NCI-H2029 treated with DMSO at 0.1 percent for 48 hours (cell line): ENCODE measurements at regions not wholly inside any gene's neighbourhood (a gene's known extent, or its start where the extent isn't known, plus 50 kb on each side); places are given as distances from the start of the nearest gene placed in this dataset.

ENCODE experiments used
- DNase-seq: peaks from one replicate; lab custom pipeline; 2025; lab: John Stamatoyannopoulos, UW

DNA sequence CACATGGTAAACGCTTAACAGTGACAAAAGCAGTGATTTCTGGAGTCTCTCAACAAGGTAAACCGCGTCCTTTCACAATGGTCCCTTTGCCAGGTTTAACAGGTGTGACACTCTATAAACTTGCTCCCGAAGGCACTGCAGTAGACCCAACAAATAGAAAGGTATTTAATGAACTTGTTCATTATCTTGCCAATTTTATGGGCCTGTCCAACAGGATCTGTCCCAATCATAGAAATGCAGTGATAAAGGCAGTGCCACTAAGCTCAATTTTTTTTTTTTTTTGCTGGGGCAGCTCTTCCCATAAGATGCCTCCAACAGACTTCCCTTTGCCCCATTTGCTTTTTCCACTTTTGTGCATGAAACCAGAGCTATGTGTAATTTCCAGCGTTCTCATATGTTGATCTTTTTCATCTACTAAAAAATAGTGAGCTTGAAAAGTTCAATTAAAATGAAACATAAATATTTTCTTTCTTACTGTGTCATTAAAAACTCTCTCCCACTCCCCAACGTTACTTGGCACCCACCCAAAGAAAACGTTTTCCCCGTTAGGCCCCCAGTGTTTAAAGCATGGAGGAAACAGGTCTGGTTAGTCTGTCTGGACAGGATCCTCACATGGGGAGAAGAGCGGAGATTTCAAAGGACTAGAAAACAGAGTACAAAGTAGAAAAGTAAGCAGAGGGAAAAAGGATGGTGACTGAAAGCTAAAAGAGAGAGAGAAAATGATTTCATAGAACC, 80.9 kb upstream of the SPATA31D4 start:
- no peak for DNase-seq

DNA sequence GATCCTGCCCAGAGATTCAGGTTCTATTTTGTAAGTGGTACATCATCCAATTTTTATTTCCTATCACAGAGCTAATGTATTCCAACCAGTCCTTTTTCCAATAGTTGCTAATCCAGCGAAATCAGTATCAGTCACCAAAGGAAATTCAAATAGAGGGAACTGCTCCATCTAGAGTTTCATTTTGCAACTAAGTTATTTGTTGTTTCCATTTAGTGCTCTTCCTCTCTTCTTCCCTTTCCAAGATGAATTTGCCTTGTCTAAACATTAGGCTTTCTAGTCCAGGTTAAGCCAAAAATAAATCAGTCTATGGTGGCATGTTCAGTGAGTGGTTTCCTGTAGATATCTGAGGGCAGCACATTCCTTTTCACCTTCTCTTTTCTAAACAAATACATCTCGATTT, 79.8 kb upstream of the SPATA31D4 start:
- DNase-seq, result no peak

- DNase-seq, result no peak
These were observed 78.5 kb upstream of the SPATA31D4 start for GRCh38 chr9:81849631-81850259.

DNA sequence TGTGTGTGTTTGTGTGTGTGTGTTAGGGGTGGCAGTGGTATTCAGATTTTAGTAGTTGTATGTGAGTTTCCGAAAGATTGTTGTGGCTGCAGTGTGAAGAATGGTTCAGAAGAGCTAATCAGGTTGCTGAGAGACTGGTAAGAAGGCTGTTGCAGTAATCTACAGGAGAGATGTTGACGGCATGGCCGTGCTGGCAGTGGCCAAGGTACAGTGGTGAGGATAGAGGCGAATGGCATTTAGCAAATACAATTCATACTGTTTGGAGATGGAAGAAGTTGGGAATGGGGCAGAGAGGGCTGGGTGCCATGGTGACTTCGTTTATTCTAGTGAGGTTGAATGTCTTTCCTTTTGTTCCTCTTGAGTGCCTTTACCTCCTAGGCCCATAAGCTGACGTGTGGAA, 77.5 kb upstream of the SPATA31D4 start:
- peak; percentile 93 for DNase-seq

GRCh38 chr9:81851340-81851739, 76.9 kb upstream of the SPATA31D4 start:
- peak; percentile 93 for DNase-seq

DNA sequence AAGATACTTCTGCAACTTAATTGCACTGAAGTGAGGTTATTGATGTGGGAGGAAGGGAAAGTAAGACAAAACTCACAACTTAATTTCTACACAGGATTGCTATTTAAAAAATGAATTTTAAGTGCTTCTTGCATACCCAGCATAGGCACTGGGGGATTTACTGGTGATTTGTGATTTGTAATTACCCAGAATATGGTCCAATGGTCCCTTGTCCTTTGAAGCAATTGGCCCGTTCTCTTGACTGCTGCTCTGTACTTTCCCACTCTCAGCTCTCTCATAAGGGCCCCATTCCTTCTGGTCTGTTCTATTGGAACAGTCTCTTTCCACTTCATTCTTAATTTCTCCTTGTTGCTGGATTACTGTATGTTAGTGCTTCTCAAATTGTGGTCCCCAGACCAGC, 75.4 kb upstream of the SPATA31D4 start:
- no peak for DNase-seq

DNA sequence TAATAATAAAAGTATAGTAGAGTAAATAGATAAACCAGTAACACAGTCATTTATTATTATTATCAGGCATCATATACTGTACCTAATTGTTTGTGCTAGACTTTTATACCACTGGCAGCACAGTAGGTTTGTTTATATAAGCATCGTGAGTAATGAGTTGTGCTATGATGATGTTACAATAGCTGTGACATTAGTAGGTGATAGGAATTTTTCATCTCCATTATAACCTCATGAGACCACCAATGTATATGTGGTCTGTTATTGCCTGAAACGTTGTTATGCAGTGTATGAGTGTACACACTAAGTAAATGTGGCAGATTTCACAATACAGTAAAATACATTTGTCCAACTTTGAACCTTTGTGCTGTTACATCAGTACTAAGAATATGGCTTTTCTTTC, 72.7 kb upstream of the SPATA31D4 start:
- no peak for DNase-seq

- DNase-seq, result no peak
These were observed 69.4 kb upstream of the SPATA31D4 start for GRCh38 chr9:81858657-81859430.

GRCh38 chr9:81860581-81860980, 67.6 kb upstream of the SPATA31D4 start:
- DNase-seq, result no peak

- no peak for DNase-seq
These were observed 66.6 kb upstream of the SPATA31D4 start for GRCh38 chr9:81861644-81862043.

DNA sequence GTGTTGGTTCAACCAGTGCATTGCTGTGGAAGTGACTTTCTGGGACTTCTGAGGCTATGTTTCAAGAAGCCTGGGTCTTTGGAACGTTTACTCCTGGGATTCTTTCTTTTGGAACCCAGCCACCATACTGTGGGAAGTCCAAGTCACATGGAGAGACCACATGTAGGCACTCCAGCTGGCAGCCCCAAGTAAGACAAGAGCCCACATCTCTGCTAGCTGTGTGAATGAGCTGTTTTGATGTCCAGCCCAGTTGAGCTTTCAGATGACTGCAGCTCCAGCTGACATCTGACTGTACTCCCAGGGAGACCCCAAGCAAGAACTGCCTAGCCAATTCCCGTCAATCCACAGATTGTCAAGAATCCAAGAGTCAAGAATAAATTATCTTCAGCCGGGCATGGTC, 60.1 kb upstream of the SPATA31D4 start:
- no peak for DNase-seq

DNA sequence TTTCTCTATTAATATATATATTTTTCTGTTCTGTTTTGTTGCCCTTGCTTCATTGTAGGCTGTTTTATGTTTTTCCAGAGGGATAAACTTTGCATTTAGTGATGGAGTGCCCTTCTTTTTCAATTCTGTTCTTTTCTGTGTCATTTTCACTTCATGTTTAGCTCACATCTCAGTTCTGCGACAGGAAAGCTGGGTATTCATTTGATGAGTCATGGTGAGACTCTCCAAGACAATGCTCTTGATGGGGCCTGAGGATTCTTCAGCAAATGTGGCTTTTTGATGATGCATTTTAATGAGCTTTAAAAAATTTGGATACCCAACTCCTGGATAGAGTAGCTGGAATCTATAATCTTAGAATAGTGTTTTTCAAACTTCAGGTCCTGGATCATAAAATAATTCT, 56.5 kb upstream of the SPATA31D4 start:
- no peak for DNase-seq

DNA sequence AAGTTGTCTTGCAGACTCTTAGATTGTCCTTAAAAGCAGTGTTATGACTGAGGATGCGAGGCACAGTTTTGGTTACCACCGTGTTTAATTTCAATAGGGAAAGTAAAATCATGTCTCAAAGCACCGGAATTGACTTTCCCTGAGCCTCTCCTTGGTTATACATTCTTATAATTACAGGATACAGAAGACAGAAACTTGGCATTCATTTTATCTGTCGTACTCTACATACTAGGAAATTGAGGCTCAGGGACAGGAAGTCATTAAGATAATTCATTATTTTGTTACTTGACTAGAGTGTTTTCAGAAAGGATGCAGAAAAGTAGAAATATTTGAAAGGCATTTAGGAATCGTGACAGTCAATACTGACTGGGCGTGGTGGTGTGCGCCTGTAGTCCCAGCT, 54.0 kb upstream of the SPATA31D4 start:
- DNase-seq, result no peak

DNA sequence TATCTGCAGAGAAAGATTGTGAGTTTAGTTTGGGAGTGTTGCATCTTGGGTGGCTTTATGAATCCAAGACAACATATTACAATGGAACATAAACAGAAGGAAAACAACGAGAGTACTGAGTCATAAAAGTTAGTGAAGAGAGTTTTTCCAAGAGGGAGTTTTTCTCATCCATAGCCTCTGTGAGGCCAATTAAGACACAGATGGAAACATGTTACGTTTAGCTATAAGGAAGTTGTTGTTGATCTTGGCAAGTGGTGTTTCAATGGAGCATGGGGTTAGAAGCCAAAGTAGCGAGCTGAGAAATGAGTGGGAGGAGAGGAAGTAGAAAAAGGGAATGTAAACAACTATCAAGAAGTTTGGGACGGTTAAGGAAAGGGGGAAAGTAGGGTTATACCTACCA, 53.3 kb upstream of the SPATA31D4 start:
- no peak for DNase-seq

DNA sequence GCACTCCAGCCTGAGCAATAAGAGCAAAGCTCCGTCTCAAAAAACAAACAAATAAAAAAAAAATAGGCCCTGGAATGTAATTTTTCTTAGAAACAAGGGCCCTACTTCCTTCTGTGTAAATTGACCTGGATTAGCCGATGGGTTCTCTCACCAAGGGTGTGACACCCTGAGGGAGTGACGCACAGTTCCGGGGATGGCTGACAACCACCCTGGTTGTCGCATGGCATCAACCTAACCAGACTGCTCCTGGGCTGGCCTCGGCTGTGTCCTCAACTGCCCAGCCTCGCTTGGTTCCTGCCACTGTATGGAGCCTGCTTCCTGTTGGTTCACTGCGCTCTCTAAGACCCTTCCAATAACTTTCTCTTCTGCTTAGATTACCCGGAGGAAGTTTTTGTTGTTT, 51.2 kb upstream of the SPATA31D4 start:
- no peak for DNase-seq
